UCSD-AML1 (cell line): ENCODE measurements at regions not wholly inside any gene's neighbourhood (a gene's known extent, or its start where the extent isn't known, plus 50 kb on each side); places are given as distances from the start of the nearest gene placed in this dataset.
"Not testable (repeated sequence)": the region's sequence is repeated elsewhere in the genome, so short reads cannot be mapped to it uniquely, and the experiment has no call there.

ENCODE experiments used
- DNase-seq: peaks from one replicate; lab custom pipeline; 2025; ENCODE audit not compliant: unreplicated experiment; lab: John Stamatoyannopoulos, UW

DNA sequence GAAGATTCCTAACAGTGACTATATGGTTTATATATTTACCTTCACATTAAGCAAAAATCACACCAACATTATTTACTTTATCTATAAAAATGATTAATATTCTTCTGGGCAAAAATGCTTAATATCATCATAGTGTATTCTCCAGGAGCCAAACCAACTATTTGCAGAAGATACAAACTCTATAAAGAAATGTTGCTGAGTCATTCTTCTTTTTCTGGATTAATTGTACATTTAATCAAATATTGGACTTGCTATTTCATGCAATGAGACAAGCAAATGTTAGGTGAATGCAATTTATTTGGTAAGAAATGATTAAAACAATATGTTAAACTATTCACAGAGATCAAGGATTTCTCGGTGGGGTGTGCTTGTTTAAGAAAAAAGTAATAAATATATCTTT, 1075.8 kb downstream of the PCDH9 start:
- no peak for DNase-seq

DNA sequence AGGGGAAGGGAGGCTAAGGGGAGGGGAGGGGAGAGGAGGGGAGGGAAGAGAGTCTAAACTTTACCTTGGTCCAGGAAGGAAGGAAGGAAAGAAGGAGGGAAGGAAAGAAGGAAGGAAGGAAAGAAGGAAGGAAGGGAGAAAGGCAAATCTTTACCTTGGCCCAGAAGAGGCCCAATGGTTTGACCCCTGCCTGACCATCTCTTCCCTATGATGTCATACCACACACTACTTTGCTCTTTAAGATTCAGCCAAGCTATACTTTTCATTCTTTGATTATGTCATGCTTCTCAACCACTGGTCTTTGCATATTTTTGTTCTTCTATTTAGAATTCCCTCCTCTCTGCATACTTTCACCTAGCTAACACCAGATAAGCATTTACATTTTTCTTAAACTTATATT, 1077.5 kb downstream of the PCDH9 start:
- DNase-seq: no peak

DNA sequence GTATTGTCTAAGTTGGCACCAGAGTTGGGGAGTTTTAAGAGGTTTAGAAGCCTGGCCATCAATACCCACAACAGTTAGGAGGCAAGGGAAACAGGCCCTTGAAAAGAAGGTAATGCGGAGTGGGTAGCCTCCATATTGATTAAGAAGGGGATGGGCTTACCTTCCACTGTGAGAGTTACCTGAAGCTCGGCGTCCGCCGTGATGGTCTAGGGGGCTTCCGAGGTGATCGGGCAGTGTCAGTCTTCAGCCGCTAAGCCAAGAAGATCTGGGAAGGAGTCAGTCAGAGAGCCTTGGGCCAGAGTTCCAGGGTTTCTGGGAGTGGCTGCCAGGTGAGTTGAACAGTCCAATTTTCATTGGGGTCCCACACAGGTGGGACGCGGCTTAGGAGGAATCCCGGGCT, 1085.8 kb downstream of the PCDH9 start:
- not testable (repeated sequence) for DNase-seq

DNA sequence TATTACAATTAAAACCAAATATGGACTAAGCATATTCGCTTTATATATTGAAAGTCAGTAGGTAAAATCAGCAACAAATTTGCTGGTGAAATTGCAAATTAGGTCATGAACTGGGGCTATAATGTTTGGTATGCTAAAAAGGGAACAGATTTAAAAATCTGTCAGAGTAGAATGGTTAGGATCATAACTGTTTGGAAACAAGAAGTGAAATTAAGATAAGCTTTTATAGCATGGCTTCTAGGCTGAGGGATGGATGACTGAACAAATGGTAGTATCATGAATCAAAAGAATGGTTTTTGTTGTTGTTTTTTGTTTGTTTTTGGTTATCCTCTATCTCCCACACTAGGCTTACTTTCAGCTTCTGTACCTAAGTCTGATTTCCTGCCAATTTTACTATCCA, 1090.4 kb downstream of the PCDH9 start:
- no peak for DNase-seq

DNA sequence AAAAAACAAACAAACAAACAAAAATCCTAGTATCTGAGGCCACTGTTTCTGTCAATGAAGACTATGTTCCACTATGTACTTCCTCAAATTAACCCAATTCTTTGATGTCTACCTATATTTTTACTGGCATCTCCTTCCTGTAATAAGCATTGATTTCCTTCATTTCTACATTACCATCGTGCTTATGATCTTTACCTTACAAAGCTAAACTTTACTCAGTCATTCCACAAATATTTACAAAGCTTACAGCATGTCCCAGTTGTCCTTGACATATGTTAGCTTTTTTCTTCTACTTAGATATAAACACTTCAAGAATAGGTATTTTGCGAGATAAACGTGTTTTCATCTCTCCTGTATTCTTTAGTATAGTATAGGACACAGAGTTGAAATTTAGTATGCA, 1090.9 kb downstream of the PCDH9 start:
- DNase-seq: no peak

DNA sequence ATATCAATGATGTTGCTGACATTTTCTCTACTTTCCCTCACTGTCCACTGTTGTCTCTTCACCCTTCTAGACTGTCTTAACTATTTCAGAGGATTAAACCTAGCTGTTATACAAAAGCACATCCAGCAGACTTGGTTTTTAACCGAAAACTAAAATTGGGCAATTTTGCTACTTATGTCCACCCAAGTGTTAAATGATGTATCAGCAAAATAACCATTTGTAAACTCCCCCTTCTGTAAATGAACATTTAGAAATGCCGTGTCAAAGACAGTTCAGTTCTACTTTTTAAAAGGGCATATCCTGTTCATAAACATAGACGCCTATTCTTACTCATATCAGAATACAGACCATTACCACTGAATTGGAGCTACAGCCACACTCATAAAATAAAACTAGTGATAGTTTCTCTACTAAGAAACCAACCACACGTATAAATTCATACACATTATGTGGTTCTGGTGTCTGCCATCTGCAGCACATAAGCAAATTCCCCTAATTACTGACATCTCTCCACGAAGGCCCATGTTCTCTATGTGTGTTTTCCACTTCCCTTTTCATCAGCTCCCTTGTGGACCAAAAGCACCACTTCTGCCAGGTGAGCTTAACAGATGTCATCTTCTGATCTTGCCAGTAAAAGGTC, 1091.8 kb downstream of the PCDH9 start:
- DNase-seq: no peak

DNA sequence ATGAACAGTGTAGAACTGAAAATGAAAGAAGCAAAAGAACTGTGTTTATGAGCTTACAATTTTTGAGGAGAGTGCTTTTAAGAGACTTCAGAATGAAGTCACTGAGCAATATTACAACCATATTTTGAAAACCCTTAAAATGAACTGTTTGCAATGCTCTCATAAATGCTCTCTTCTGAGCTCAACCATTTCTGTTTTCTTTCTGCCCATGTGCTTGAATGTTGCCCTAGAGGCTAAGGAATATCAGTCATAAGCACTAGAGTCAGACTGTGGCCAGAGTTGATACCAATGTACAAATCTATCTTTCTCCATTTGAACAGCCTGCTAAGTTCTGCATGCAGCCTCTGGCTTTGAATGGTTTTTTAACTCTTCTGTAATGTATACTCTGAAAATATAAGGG, 1092.8 kb downstream of the PCDH9 start:
- DNase-seq: no peak

DNA sequence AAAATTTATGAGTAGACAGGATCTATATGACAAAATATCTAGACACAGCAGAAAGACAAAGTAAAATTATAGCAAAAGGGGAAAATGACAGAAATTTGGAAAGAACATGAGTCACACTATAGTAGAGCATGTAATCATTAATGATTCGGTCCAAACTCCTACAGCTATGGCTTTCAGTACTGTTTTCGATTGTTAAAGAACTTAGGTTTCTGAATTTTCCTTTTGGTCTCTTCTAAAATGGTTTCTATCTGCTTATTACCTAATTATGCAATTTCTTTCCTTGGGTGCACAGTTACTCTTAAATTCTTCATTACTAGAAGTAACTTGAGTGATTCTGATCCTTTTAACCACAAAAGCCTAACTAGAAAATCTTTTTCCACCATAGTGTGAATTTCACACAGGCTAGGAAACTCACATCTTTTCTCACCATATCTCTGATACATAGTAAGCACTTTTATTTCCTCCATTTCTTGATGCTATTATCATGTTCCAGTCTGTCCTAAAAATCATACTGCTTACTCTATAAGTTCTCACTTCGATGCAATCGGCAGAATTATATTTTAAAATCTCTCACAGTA, 1101.4 kb downstream of the PCDH9 start:
- DNase-seq: no peak

DNA sequence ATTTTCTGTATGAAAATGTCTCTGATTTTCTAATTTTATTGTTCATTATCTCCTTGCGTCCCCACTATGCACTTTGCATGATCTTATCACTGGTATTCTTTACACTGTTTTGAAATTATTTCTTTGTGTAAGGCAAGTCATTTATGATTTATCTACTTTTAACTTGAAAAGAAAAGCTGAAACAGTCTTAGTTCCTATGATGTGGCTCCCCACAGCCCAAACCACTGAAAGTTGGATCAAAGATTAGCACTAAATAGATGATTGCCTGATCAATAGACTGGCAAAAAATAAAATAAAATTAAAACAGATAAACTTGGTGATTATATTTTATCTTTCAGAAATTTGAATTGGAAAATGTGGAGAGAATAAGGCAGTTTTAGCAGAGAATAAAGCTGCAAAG, 1101.9 kb downstream of the PCDH9 start:
- DNase-seq: no peak

DNA sequence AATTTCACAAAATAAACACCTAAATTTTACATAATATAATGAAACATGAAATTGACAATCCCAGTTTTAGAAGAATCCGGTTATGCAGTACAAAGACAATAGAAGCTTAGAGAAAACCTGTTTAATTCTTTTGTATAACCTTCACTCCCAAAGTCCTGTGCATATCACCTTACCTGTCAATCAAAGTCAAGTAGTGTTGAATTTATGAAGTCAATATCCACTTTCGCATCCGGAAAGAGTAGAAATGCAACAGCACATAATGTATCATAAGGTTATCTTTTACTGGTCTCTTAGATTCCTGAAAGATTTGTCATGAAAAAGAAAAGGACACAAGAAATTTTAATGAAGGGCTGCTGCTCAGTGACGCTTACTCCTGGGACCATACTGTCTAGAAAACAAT, 1112.6 kb downstream of the PCDH9 start:
- DNase-seq: no peak

DNA sequence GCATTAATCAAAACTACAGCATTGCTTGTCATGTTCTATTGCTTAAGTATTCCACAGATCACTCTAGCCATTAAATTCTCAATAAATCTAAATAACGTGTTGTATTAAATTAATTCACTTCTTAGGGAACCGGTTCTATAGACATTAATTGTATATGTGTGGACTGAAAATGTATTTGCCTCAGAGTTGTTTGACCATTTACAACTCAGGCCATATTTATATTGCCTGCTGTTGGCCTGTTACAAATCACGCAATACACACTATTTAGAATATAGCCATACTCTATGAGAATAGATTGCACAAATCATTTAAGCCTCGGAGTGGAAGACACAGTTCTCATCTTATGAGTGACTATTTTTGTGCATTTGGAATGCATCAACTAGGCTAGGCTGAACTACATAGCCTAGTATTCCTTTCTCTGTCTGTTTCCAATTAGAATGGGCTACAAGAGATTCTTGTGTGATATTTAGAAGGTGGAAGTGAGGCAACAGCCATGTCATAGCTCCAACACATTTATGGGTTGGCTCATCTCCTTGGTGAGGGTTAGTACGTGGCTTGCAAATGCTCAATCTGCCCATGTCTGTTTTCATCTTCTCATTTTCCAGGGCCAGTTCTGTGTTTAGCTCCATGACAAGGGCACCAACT, 1116.1 kb downstream of the PCDH9 start:
- DNase-seq: no peak

DNA sequence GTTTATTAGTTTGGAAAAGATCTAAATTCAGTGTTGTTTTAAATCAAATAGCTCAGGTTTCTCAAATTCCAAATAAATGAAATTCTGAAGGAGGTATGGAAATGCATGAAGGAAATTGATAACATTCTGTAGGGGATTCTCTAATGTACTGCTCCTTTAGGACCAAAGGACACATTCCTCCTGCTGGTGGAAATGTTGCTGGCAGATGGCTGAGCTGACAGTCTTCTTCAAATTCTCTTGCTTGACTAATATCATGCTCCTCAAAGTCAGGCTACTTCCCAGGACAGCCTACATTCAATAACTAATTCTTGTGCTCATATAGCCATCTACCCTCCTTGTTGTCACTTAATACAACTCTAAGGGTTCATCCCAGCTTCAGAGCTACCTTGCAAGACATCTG, 1118.5 kb downstream of the PCDH9 start:
- no peak for DNase-seq

DNA sequence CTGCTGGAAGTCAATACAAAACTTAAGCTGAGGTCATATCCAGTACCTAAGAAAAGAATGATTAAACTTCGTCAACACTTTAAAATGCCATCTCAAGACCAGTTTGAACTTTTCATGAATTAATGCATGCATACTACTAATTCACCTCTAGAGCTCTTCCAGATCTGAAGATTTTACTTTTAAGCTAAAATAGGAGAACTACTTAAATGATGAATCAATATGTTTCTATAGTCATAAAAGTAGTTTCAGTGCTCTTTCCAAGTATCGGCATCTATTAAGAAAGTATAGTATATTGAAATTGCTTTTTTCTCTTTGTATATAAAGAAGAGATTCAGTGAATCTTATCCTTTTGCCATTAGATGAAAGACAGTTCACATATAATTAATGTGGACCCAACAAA, 1123.9 kb downstream of the PCDH9 start:
- no peak for DNase-seq

DNA sequence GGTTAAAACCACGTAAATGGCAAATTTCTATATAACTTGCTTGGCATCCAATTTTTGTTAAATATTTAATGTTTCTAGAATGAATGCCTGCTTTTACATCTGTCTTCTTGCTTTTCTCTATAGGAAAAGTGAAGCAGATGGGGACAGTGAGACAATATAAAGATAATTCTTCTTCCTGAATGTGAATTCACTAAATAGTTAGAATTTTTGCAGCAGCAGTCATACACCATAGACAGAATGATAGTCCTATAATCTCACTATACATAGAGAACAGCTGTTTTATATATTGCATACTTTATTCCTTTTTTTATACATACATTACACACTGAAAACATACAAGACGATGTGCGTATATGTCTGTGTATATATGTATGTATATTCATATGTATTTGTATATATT, 1127.3 kb downstream of the PCDH9 start:
- DNase-seq: no peak

DNA sequence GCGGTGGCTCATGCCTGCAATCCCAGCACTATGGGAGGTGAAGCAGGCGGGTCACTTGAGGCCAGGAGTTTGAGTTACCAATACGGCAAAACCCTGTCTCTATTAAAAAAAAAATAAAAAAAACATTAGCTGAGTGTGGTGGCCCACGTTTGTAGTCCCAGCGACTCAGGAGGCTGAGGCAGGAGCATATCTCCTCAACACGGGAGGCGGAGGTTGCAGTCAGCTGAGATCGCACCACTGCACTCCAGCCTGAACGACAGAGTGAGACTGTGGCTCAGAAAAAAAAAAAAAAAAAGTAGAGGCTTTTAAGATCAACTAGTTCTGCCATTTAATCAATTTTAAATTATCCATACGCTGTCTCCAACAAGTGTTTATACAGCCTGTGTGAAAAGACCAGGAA, 1130.3 kb downstream of the PCDH9 start:
- no peak for DNase-seq

DNA sequence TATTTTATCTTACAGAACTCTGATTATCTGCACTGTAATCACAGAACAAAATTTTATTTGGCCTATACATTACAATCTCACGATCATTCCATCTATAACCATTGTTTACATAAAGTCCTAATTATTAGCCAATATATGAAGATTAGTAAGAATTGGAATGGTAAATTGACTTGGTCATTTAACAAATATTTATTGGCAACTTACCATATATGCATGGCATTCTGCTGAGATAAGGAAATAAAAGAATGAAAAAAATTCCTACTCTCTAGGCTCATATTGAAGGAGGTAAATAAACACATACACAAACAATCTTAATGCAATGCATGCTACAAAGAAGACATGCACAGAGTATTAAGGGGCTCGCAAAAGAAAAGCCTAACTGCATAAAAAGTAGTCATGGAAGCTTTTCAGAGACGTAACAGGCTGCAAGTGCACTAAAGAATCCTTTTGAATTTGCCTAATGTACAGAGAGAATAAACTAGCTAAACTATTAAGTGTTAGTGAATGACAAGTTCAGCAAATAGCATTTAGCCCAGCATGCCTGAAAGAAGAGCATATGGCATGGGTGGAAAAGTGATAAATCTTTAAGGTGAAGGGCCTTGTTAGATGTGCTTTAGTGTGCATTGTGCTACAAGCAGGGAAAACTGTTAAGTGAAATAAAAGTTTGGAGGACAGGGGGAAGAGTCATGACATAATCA, 1131.1 kb downstream of the PCDH9 start:
- no peak for DNase-seq

DNA sequence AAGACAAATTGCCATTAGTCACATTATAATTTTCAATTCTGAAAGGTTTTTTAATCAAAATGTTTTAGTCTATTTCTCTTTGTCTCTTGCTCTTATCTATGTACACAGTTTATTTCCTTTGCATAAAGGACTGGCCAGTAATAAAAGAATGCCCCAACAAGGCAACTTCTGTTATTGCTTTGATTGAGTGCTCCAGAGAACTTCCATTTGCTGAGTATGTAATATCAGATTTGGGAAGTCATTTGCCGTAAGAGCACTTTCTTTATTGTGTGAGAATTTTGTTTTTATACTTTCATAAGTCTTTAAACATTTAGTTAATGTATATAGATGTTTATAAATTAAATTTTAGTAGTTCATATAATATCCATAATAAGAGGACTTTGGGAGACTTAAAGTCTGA, 1140.4 kb downstream of the PCDH9 start:
- no peak for DNase-seq

DNA sequence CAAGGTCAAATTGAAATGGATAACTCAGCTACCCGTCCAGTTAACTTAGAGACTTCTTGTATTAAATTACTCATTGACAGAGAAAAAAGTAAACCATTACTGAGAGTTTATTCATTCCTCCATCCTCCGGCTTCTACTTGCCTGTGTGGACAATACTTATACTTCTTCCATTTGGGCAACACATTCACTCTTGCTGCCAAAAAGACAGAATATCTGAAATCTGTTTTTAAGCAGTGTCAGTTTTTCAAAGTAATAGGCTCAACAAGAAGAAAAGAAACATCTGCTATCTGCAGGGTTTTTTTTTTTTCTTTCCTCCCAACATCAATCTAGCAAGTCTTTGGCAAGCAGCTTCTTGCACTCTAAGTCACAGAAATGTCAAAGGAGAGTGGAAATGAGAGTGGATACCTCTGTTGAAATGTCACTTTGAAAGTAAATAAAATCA, 1142.8 kb downstream of the PCDH9 start:
- DNase-seq: no peak

DNA sequence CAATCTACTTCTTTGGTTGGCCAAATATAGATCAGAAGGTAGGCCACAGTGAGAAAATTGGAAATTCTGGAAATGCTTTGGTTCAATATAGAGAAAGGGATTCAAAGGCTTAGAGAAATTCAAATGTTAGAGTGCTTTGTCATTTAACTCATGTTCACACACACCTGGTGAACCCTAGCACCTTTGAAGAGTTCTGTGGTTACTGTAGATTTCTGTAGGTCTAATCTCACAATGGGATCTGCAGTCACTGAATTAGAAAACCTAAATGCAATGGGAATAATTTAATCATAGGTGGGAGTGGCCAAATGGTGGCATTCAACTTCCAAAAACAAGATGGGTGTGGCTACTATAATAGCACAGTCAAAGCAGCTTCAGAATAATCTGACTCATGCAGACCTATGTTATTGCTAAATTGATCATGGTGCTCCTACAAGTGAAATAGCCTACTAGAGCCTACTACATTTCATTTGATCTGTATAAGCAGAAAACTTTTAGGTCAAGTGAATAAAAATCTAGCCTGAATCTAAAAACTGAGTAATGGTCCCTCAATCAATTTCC, 1152.9 kb downstream of the PCDH9 start:
- DNase-seq: no peak

DNA sequence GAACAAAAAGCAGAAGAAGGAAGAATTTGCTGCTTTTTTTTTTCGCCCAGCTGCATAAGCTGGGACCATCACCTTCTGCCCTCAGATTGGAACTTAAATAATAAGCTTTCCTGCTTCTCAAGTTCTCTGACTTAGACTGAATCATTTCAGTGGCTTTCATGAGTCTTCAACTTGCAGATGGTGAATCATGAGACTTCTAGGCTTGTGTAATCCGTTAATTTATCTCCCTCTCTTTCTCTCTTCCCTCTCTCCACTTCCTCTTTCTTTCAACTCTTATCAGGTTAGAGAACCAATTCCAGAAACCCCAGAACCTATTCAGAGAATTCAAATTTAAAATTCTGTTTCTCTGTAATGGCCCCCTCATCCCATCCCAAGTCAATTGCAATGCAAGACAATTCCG, 1153.7 kb downstream of the PCDH9 start:
- no peak for DNase-seq

DNA sequence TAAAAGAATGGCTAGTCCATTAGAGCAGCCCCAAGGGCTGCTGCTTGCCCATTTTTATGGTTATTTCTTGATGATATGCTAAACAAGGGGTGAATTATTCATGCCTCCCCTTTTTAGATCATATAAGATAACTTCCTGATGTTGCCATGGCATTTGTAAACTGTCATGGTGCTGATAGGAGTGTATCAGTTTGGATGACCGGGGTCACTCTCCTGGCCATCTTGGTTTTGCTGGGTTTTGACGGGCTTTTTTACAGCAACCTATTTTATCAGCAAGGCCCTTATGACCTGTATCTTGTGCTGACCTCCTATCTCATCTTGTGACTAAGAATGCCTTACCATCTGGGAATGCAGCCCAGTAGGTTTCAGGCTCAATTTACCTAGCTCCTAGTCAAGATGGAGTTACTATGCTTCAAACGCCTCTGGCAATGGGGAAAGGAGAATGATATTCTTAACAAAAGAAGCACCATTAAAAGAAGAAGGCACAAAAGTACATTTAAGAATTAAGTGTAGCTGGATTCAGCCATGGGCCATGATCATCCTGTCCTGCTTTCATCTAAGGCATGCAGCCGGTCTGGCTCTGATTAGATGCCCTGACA, 1156.0 kb downstream of the PCDH9 start:
- DNase-seq: no peak
